ENCODE measurements at regions not wholly inside any gene's neighbourhood (a gene's known extent, or its start where the extent isn't known, plus 50 kb on each side); places are given as distances from the start of the nearest gene placed in this dataset.

DNA sequence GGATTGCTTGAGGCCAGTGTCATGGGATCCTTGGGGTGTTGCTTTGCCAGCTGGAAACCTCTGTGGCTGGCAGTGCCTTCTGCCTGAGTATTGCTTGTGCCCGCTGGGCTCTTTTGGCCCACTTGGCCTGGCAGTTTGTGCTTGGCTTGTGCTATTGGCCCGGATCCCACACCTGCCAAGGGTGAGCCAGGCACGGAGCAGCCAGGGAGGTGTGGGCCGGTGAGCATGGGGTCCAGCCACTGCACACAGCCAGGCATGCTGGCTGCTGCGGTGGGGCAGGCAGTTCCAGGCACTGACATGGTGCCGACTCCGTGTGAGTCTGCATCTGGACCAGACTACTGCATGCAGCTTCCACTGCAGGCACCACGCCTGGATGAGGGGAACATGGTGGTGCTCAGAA is 62.5 kb upstream of the SYNCRIP start:
- ChIA-PET POLR2A (no interaction called here), CTCF (interaction anchor here (1.0 kb wide), 1 partner anchor 10 kb away, joined by 4 read pairs; no protein-coding TSS in a partner anchor)
- H3K4me1 Mint-ChIP-seq: no peaks in the 10 kb centered on the region
- H3K4me3 Mint-ChIP-seq: no peak overlapping the region
- peaks cover 5% of the 10 kb centered on the region for H3K9me3 Mint-ChIP-seq
- no peak for DNase-seq
- no peaks in the 10 kb centered on the region for H3K36me3 Mint-ChIP-seq (ENCODE audit: low read depth)
- H3K27ac Mint-ChIP-seq: no peak overlapping the region
- H3K27me3 Mint-ChIP-seq: no peaks in the 10 kb centered on the region

DNA sequence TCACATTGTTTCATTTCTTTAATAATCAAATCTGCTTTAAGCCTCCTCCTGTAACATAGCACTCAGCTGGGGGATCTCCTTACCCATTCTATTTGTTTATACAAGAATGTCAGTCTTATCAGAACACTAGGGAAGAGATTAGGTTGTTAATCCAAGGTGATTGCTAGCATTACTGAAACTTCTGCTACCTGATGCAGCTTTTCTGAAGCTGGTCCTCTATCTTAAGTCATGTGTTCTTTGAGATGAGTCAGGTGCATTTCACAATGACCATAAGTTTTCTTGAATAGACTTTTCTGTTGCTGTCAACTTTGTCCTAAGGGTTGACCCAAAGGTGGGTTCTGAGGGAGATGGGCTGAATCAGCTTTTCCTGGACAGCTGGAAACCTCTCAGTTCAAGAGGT is 60.7 kb upstream of the SYNCRIP start:
- CTCF ChIA-PET: no interaction called here
- Mint-ChIP-seq H3K27me3 (peaks cover 8% of the 10 kb centered on the region), H3K36me3 (ENCODE audit: low read depth) (no peaks in the 10 kb centered on the region), H3K4me1 (no peaks in the 10 kb centered on the region), H3K9me3 (peaks cover 2% of the 10 kb centered on the region), H3K27ac (no peak overlapping the region), H3K4me3 (no peak overlapping the region)
- no peak for DNase-seq
- POLR2A ChIA-PET: no interaction called here

All from activated CD4-positive, alpha-beta T cell treated with anti-CD3 and anti-CD28 coated beads, Interleukin-2, amount 10 ng/mL, durations not matched to agents 7 days and 5 days (primary cell).